ENCODE measurements at regions not wholly inside any gene's neighbourhood (a gene's known extent, or its start where the extent isn't known, plus 50 kb on each side); places are given as distances from the start of the nearest gene placed in this dataset.
A peak's percentile ranks its signal among the peaks of the same experiment; 100 is the strongest.

GRCh38 chr1:194802572-194802971, 1616.2 kb upstream of the B3GALT2 start:
- Histone ChIP-seq H3K27ac (ENCODE audit: control insufficient read depth, insufficient read depth) (no peak overlapping the region), H3K9ac (ENCODE audit: control insufficient read depth, insufficient read depth, low read length) (no peak overlapping the region), H3K4me2 (ENCODE audit: control insufficient read depth, insufficient read depth) (no peak overlapping the region), H2AFZ (ENCODE audit: control insufficient read depth, low read depth, low read length) (no peak overlapping the region), H3K4me1 (ENCODE audit: control insufficient read depth, insufficient read depth, low read length) (no peaks in the 10 kb centered on the region), H3K4me3 (no peak overlapping the region), H3K36me3 (ENCODE audit: control insufficient read depth in 2 of 2, insufficient read depth in 2 of 2, low read length in 1 of 2) (no peaks in the 10 kb centered on the region), H4K20me1 (ENCODE audit: control insufficient read depth, insufficient read depth) (no peaks in the 10 kb centered on the region), H3K79me2 (ENCODE audit: control insufficient read depth, insufficient read depth, low read length) (no peaks in the 10 kb centered on the region), H3K9me3 (replicated peaks; ENCODE audit: control insufficient read depth, insufficient read depth, low read length) (no peaks in the 10 kb centered on the region), H3K27me3 (replicated peaks in 1 of 2; ENCODE audit: control insufficient read depth in 2 of 2, insufficient read depth in 2 of 2, low read length in 1 of 2) (no peaks in the 10 kb centered on the region)
- POLR2A ChIA-PET = no interaction called here
- DNase-seq (ENCODE audit: low read depth, low spot score) = no peak
- FAIRE-seq = no peak
- no peak for ATAC-seq
- SMC1A ChIA-PET (ENCODE audit: uncharacterized antibody, unreplicated experiment) = no interaction called here
- BruUV-seq (replicated peaks) = no TSS peak
- in situ Hi-C loops (cut with MboI) (no loop called here), intact Hi-C loops (cut with micrococcal nuclease; ENCODE audit: unreplicated experiment) (no loop called here)
- 15% methylated on average over 3 of the region's 3 CpGs for WGBS (ENCODE audit: insufficient coverage, insufficient replicate concordance, low lambda C conversion rate, missing lambda C conversion rate)
- CTCF ChIA-PET = no interaction called here
- TF ChIP-seq FOXK2 (IDR thresholded peaks at IDR 0.05) (no peak), HDGF (IDR thresholded peaks at IDR 0.05) (no peak), GATAD2B (conservative IDR thresholded peaks at IDR 0.05; ENCODE audit: low read depth) (no peak), POLR2AphosphoS5 (IDR thresholded peaks at IDR 0.05; ENCODE audit: low read length) (no peak), BMI1 (IDR thresholded peaks at IDR 0.05; ENCODE audit: borderline replicate concordance) (no peak)
- RAD21 ChIA-PET (ENCODE audit: unreplicated experiment) = no interaction called here

- H3K79me2 ChIP-seq (ENCODE audit: control insufficient read depth, insufficient read depth, low read length) = no peaks in the 10 kb centered on the region
- no peak overlapping the region for H3K4me2 ChIP-seq (ENCODE audit: control insufficient read depth, insufficient read depth)
- H3K36me3 ChIP-seq (ENCODE audit: control insufficient read depth in 2 of 2, insufficient read depth in 2 of 2, low read length in 1 of 2) = no peaks in the 10 kb centered on the region
- in situ Hi-C loops (cut with MboI) (no loop called here), intact Hi-C loops (cut with micrococcal nuclease; ENCODE audit: unreplicated experiment) (no loop called here)
- 0% methylated on average over 4 of the region's 4 CpGs for WGBS (ENCODE audit: insufficient coverage, insufficient replicate concordance, low lambda C conversion rate, missing lambda C conversion rate)
- H3K27me3 ChIP-seq (replicated peaks in 1 of 2; ENCODE audit: control insufficient read depth in 2 of 2, insufficient read depth in 2 of 2, low read length in 1 of 2) = no peaks in the 10 kb centered on the region
- ChIA-PET POLR2A (interaction anchor here (1.0 kb wide), 1 partner anchor 12 kb away, joined by 3 read pairs; no protein-coding TSS in a partner anchor), RAD21 (ENCODE audit: unreplicated experiment) (interaction anchor here (1.9 kb wide), 1 partner anchor 34 kb away, joined by 5 read pairs; no protein-coding TSS in a partner anchor), SMC1A (ENCODE audit: uncharacterized antibody, unreplicated experiment) (interaction anchor here (1.2 to 1.7 kb wide), 3 partner anchors 11 to 47 kb away, joined by 3 to 6 read pairs (median 5); no protein-coding TSS in a partner anchor), CTCF (no interaction called here)
- H3K4me1 ChIP-seq (ENCODE audit: control insufficient read depth, insufficient read depth, low read length) = no peaks in the 10 kb centered on the region
- no peaks in the 10 kb centered on the region for H4K20me1 ChIP-seq (ENCODE audit: control insufficient read depth, insufficient read depth)
- ATAC-seq (peak; percentile 72), DNase-seq (ENCODE audit: low read depth, low spot score) (no peak), FAIRE-seq (no peak)
- no TSS peak for BruUV-seq (replicated peaks)
- no peak overlapping the region for H3K27ac ChIP-seq (ENCODE audit: control insufficient read depth, insufficient read depth)
- H3K4me3 ChIP-seq = no peak overlapping the region
- H2AFZ ChIP-seq (ENCODE audit: control insufficient read depth, low read depth, low read length) = no peak overlapping the region
- no peak overlapping the region for H3K9ac ChIP-seq (ENCODE audit: control insufficient read depth, insufficient read depth, low read length)
- H3K9me3 ChIP-seq (replicated peaks; ENCODE audit: control insufficient read depth, insufficient read depth, low read length) = no peaks in the 10 kb centered on the region
- TF ChIP-seq SIX5 (IDR thresholded peaks at IDR 0.05; ENCODE audit: low read depth, low read length, severe bottlenecking) = no peak
- peak; percentile 63 for TF ChIP-seq ATF2 (IDR thresholded peaks at IDR 0.05; ENCODE audit: low read length)
- TF ChIP-seq CREB1 (IDR thresholded peaks at IDR 0.05; ENCODE audit: low read depth) = no peak
- TF ChIP-seq IKZF2 (IDR thresholded peaks at IDR 0.05) = peak; percentile 47 to 56; a peak in 2 of 4 replicates
- TF ChIP-seq FOXM1 (IDR thresholded peaks at IDR 0.05; ENCODE audit: low read depth, low read length) = peak; percentile 20; the same call in 1 of the 2 replicates
- peak; percentile 6; the same call in 1 of the 2 replicates for TF ChIP-seq RUNX3 (IDR thresholded peaks at IDR 0.05; ENCODE audit: low read length)
- TF ChIP-seq RELB (IDR thresholded peaks at IDR 0.05; ENCODE audit: low read depth) = peak; percentile 64; the same call in 1 of the 2 replicates
- no peak for TF ChIP-seq KDM1A (IDR thresholded peaks at IDR 0.05; ENCODE audit: borderline replicate concordance)
- TF ChIP-seq MTA2 (IDR thresholded peaks at IDR 0.05; ENCODE audit: low read depth) = 0 out of 2 replicates have a peak, but pooled peaks have one; percentile 58
- TF ChIP-seq ZNF622 (IDR thresholded peaks at IDR 0.05) = no peak
- peak; percentile 82 for TF ChIP-seq NFIC (IDR thresholded peaks at IDR 0.05; ENCODE audit: low read depth, low read length)
- TF ChIP-seq JUNB (IDR thresholded peaks at IDR 0.05) = peak; percentile 97
Measured at GRCh38 chr1:194795917-194796593, 1609.6 kb upstream of the B3GALT2 start.
